ENCODE measurements at regions not wholly inside any gene's neighbourhood (a gene's known extent, or its start where the extent isn't known, plus 50 kb on each side); places are given as distances from the start of the nearest gene placed in this dataset.

GRCh38 chr10:90306187-90306586, 551.7 kb downstream of the HTR7 start:
- Histone ChIP-seq H3K4me1 (no peaks in the 10 kb centered on the region), H3K9me3 (no peaks in the 10 kb centered on the region), H3K27me3 (no peaks in the 10 kb centered on the region), H3K27ac (no peak overlapping the region), H3K4me3 (no peak overlapping the region), H3K36me3 (no peaks in the 10 kb centered on the region)
- no peak for TF ChIP-seq POLR2A (IDR thresholded peaks at IDR 0.05)
- TF ChIP-seq CTCF (IDR thresholded peaks at IDR 0.05): no peak
- intact Hi-C loops (cut with DNase I; ENCODE audit: low total_unique reads): no loop called here
- DNase-seq: no peak

GRCh38 chr10:90308223-90308622, 549.6 kb downstream of the HTR7 start:
- Histone ChIP-seq H3K27me3 (no peaks in the 10 kb centered on the region), H3K36me3 (no peaks in the 10 kb centered on the region), H3K4me1 (no peaks in the 10 kb centered on the region), H3K4me3 (no peak overlapping the region), H3K9me3 (no peaks in the 10 kb centered on the region), H3K27ac (no peak overlapping the region)
- TF ChIP-seq POLR2A (IDR thresholded peaks at IDR 0.05) (no peak), CTCF (IDR thresholded peaks at IDR 0.05) (no peak)
- no peak for DNase-seq
- intact Hi-C loops (cut with DNase I; ENCODE audit: low total_unique reads): no loop called here

DNA sequence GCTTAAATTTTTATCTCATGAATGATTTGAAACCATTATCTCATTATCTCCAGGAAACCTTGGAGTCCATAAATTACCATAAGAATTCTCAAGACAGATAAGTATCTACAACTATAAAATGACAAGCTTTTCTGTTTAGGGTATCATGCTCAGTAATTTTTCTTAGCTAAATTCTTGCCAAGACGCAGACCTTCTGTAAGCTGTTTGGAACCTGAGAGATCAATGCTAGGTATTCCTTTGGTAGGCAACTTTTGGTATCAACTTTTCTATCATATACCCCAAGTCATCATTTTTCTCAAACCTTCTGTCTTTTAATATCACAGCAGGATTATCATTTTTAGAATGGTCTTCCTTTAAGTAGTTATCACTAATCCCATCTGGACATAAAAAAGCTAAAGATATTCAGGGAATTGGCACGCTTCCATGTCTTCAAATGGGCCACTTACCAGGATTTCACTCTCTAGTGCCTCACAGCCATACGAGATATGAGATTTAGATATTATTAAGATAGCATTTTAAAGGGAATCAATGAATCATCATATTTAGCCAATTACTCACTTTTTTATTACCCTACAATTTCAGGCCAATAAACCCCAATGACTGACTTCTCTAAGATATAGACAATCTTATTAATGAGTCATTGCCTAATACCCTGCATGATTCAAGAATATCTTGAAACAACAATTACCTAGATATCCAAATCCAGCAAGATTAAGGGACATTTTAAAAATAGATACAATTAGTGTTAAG, 544.1 kb downstream of the HTR7 start:
- H3K27me3 ChIP-seq: no peaks in the 10 kb centered on the region
- H3K4me3 ChIP-seq: no peak overlapping the region
- DNase-seq: no peak
- TF ChIP-seq CTCF (IDR thresholded peaks at IDR 0.05) (no peak), POLR2A (IDR thresholded peaks at IDR 0.05) (no peak)
- intact Hi-C loops (cut with DNase I; ENCODE audit: low total_unique reads): no loop called here
- no peak overlapping the region for H3K27ac ChIP-seq
- H3K4me1 ChIP-seq: no peaks in the 10 kb centered on the region
- no peaks in the 10 kb centered on the region for H3K9me3 ChIP-seq
- H3K36me3 ChIP-seq: no peaks in the 10 kb centered on the region

DNA sequence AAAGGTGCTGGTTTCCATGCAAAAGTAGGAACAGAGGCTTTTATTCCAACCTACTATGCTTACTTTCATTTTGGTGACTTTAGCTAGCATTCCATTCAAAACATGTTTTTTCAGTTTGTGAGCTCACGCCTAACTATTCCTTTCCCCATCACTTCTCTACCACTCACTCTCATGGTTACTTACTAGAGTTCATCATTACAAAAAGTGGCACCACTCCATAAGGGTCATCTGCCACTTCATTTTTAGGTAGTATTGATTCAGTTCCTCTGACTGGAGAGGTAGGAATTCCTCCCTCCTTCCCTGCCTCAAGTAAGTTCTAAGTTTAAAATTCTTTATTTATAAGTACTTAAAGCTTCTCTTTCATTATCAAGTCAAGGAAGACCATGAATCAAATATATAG, 543.1 kb downstream of the HTR7 start:
- no peak for DNase-seq
- no peaks in the 10 kb centered on the region for H3K36me3 ChIP-seq
- no peak for TF ChIP-seq CTCF (IDR thresholded peaks at IDR 0.05)
- no peak for TF ChIP-seq POLR2A (IDR thresholded peaks at IDR 0.05)
- no peaks in the 10 kb centered on the region for H3K27me3 ChIP-seq
- no peaks in the 10 kb centered on the region for H3K9me3 ChIP-seq
- intact Hi-C loops (cut with DNase I; ENCODE audit: low total_unique reads): no loop called here
- H3K27ac ChIP-seq: no peak overlapping the region
- no peak overlapping the region for H3K4me3 ChIP-seq
- no peaks in the 10 kb centered on the region for H3K4me1 ChIP-seq

DNA sequence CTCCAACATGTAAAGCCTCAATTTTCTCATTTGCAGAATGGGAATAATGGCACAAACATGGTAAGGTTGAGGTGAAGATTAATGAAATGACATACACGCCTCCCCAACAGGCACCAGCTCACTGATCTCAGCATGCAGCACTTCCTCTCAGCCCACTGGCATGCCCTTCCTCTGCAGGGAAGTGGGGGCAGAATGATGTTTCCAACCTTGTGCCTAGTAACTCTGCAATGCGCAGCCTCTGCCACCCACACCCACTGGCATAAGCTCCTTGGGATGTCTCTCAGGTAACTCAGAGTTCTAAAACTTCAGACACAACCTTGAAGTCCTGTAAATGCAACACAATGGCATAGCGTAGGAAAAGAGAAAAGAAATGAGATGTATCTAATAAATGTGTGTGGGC, 540.7 kb downstream of the HTR7 start:
- no peak for DNase-seq
- intact Hi-C loops (cut with DNase I; ENCODE audit: low total_unique reads): no loop called here

More for the DNA sequence above, 540.7 kb downstream of the HTR7 start:
- H3K36me3 ChIP-seq: no peaks in the 10 kb centered on the region
- no peaks in the 10 kb centered on the region for H3K4me1 ChIP-seq
- H3K27ac ChIP-seq: no peak overlapping the region
- H3K4me3 ChIP-seq: no peak overlapping the region
- TF ChIP-seq CTCF (IDR thresholded peaks at IDR 0.05) (no peak), POLR2A (IDR thresholded peaks at IDR 0.05) (no peak)
- H3K27me3 ChIP-seq: no peaks in the 10 kb centered on the region
- no peaks in the 10 kb centered on the region for H3K9me3 ChIP-seq
